ENCODE measurements at regions not wholly inside any gene's neighbourhood (a gene's known extent, or its start where the extent isn't known, plus 50 kb on each side); places are given as distances from the start of the nearest gene placed in this dataset.
"Not testable (repeated sequence)": the region's sequence is repeated elsewhere in the genome, so short reads cannot be mapped to it uniquely, and the experiment has no call there.

GRCh38 chr16:29141586-29142324 is 156.9 kb downstream of the LAT start:
- FAIRE-seq (no peak), DNase-seq (ENCODE audit: insufficient read length, low spot score) (no peak)

GRCh38 chr16:29141121-29141520 is 156.3 kb downstream of the LAT start:
- not testable (repeated sequence) for FAIRE-seq; DNase-seq (ENCODE audit: insufficient read length, low spot score)

GRCh38 chr16:29139901-29140855 is 155.3 kb downstream of the LAT start:
- not testable (repeated sequence) for DNase-seq (ENCODE audit: insufficient read length, low spot score); FAIRE-seq

- no peak for FAIRE-seq
- no peak for DNase-seq (ENCODE audit: insufficient read length, low spot score)
These were observed 154.5 kb downstream of the LAT start for GRCh38 chr16:29139261-29139802.

- not testable (repeated sequence) for DNase-seq (ENCODE audit: insufficient read length, low spot score); FAIRE-seq
These were observed 153.8 kb downstream of the LAT start for GRCh38 chr16:29138698-29139097.

- FAIRE-seq; DNase-seq (ENCODE audit: insufficient read length, low spot score): not testable (repeated sequence)
These were observed 153.2 kb downstream of the LAT start for GRCh38 chr16:29137894-29138662.

- DNase-seq (ENCODE audit: insufficient read length, low spot score); FAIRE-seq: not testable (repeated sequence)
These were observed 152.6 kb downstream of the LAT start for GRCh38 chr16:29137461-29137860.

- not testable (repeated sequence) for DNase-seq (ENCODE audit: insufficient read length, low spot score)
- FAIRE-seq, result peak; percentile 46
These were observed 152.1 kb downstream of the LAT start for GRCh38 chr16:29136916-29137315.

- not testable (repeated sequence) for DNase-seq (ENCODE audit: insufficient read length, low spot score); FAIRE-seq
These were observed 151.3 kb downstream of the LAT start for GRCh38 chr16:29136046-29136696.

- FAIRE-seq, result peak; percentile 52
- not testable (repeated sequence) for DNase-seq (ENCODE audit: insufficient read length, low spot score)
These were observed 150.2 kb downstream of the LAT start for GRCh38 chr16:29135098-29135497.

GRCh38 chr16:29133681-29134430 is 149.0 kb downstream of the LAT start:
- not testable (repeated sequence) for FAIRE-seq; DNase-seq (ENCODE audit: insufficient read length, low spot score)

GRCh38 chr16:29132869-29133268 is 148.0 kb downstream of the LAT start:
- DNase-seq (ENCODE audit: insufficient read length, low spot score); FAIRE-seq: not testable (repeated sequence)

- FAIRE-seq; DNase-seq (ENCODE audit: insufficient read length, low spot score): not testable (repeated sequence)
These were observed 147.6 kb downstream of the LAT start for GRCh38 chr16:29132444-29132843.

GRCh38 chr16:29130901-29131851 is 146.3 kb downstream of the LAT start:
- FAIRE-seq; DNase-seq (ENCODE audit: insufficient read length, low spot score): not testable (repeated sequence)

GRCh38 chr16:29130131-29130711 is 145.4 kb downstream of the LAT start:
- not testable (repeated sequence) for FAIRE-seq; DNase-seq (ENCODE audit: insufficient read length, low spot score)

GRCh38 chr16:29129458-29130038 is 144.7 kb downstream of the LAT start:
- FAIRE-seq; DNase-seq (ENCODE audit: insufficient read length, low spot score): not testable (repeated sequence)

All from HTR-8/SVneo (cell line).